HG03066 (cell line): ENCODE measurements at regions not wholly inside any gene's neighbourhood (a gene's known extent, or its start where the extent isn't known, plus 50 kb on each side); places are given as distances from the start of the nearest gene placed in this dataset.
"Not testable (repeated sequence)": the region's sequence is repeated elsewhere in the genome, so short reads cannot be mapped to it uniquely, and the experiment has no call there.

ENCODE experiments used
- ATAC-seq: cut with Tn5 transposase; IDR thresholded peaks from one replicate; pipeline ENCODE4 v1.9.1; 2021; ENCODE audit warnings: low read depth; ENCODE audit not compliant: unreplicated experiment

- not testable (repeated sequence) for ATAC-seq
Measured at GRCh38 chr3:82542556-82542955, 781.1 kb upstream of the GBE1 start.

- ATAC-seq = no peak
Measured at GRCh38 chr3:82521657-82522056, 760.2 kb upstream of the GBE1 start.

- no peak for ATAC-seq
Measured at GRCh38 chr3:82520846-82521245, 759.4 kb upstream of the GBE1 start.

- ATAC-seq = no peak
Measured at GRCh38 chr3:82509951-82510603, 748.6 kb upstream of the GBE1 start.

- no peak for ATAC-seq
Measured at GRCh38 chr3:82509106-82509842, 747.8 kb upstream of the GBE1 start.

GRCh38 chr3:82506204-82506603 is 744.8 kb upstream of the GBE1 start:
- no peak for ATAC-seq

GRCh38 chr3:82505079-82505756 is 743.8 kb upstream of the GBE1 start:
- no peak for ATAC-seq

- ATAC-seq = no peak
Measured at GRCh38 chr3:82498186-82498585, 736.7 kb upstream of the GBE1 start.

- ATAC-seq = no peak
Measured at GRCh38 chr3:82496890-82497560, 735.6 kb upstream of the GBE1 start.

GRCh38 chr3:82495655-82496054 is 734.2 kb upstream of the GBE1 start:
- no peak for ATAC-seq

GRCh38 chr3:82494977-82495489 is 733.6 kb upstream of the GBE1 start:
- ATAC-seq = no peak

GRCh38 chr3:82493858-82494257 is 732.4 kb upstream of the GBE1 start:
- no peak for ATAC-seq

GRCh38 chr3:82475306-82475705 is 713.9 kb upstream of the GBE1 start:
- no peak for ATAC-seq

GRCh38 chr3:82474711-82475110 is 713.3 kb upstream of the GBE1 start:
- ATAC-seq = no peak

GRCh38 chr3:82473864-82474541 is 712.6 kb upstream of the GBE1 start:
- no peak for ATAC-seq

GRCh38 chr3:82467051-82467450 is 705.6 kb upstream of the GBE1 start:
- ATAC-seq = no peak

GRCh38 chr3:82462977-82463376 is 701.5 kb upstream of the GBE1 start:
- no peak for ATAC-seq

GRCh38 chr3:82461049-82461889 is 699.8 kb upstream of the GBE1 start:
- no peak for ATAC-seq

GRCh38 chr3:82448320-82448719 is 686.9 kb upstream of the GBE1 start:
- no peak for ATAC-seq
